ENCODE measurements at regions not wholly inside any gene's neighbourhood (a gene's known extent, or its start where the extent isn't known, plus 50 kb on each side); places are given as distances from the start of the nearest gene placed in this dataset.

- no peak overlapping the region for H3K27ac ChIP-seq
- TF ChIP-seq CTCF (conservative IDR thresholded peaks at IDR 0.05), result no peak
Measured at GRCh38 chr1:43048601-43049011, 89.9 kb upstream of the SLC2A1 start.

GRCh38 chr1:43047135-43047534 is 88.5 kb upstream of the SLC2A1 start:
- no peak for TF ChIP-seq CTCF (conservative IDR thresholded peaks at IDR 0.05)
- no peak overlapping the region for H3K27ac ChIP-seq

GRCh38 chr1:43044572-43045361 is 86.1 kb upstream of the SLC2A1 start:
- no peak for TF ChIP-seq CTCF (conservative IDR thresholded peaks at IDR 0.05)
- H3K27ac ChIP-seq, result no peak overlapping the region

- no peak for TF ChIP-seq CTCF (conservative IDR thresholded peaks at IDR 0.05)
- no peak overlapping the region for H3K27ac ChIP-seq
Measured at GRCh38 chr1:43043695-43044094, 85.0 kb upstream of the SLC2A1 start.

- H3K27ac ChIP-seq, result no peak overlapping the region
Measured at GRCh38 chr1:43042773-43043457, 84.2 kb upstream of the SLC2A1 start.

GRCh38 chr1:43042127-43042526 is 83.5 kb upstream of the SLC2A1 start:
- no peak overlapping the region for H3K27ac ChIP-seq
- no peak for TF ChIP-seq CTCF (conservative IDR thresholded peaks at IDR 0.05)

More at GRCh38 chr1:43042773-43043457, 84.2 kb upstream of the SLC2A1 start:
- no peak for TF ChIP-seq CTCF (conservative IDR thresholded peaks at IDR 0.05)

GRCh38 chr1:43041591-43041990 is 82.9 kb upstream of the SLC2A1 start:
- no peak for TF ChIP-seq CTCF (conservative IDR thresholded peaks at IDR 0.05)
- H3K27ac ChIP-seq, result no peak overlapping the region
